ENCODE measurements at regions not wholly inside any gene's neighbourhood (a gene's known extent, or its start where the extent isn't known, plus 50 kb on each side); places are given as distances from the start of the nearest gene placed in this dataset.

DNA sequence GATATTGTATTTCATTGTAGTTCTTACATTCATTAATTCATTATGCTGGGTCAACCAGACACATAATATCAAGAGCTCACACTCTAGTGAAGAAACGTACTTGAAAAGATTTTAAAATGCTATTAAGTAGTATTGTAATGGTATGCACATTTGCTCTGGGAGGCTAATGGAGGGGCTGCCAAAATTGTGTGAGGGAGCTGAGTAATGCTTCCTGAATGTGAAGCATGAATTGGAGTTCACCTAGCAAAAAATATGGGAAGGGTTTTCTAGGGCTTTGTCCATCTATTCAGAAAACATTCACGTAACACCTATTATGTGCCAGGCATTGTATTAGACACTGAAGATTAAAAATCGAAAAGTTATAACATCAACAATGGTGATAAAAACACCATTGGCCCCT, 403.8 kb upstream of the PDE3A start:
- H3K4me1 ChIP-seq (ENCODE audit: control insufficient read depth, insufficient read depth, low read length, poor library complexity, severe bottlenecking), result peaks cover 37% of the 10 kb centered on the region
- no peaks in the 10 kb centered on the region for H3K36me3 ChIP-seq (ENCODE audit: control insufficient read depth, insufficient read depth, low read length)
- no peak overlapping the region for H3K4me3 ChIP-seq (ENCODE audit: extremely low read depth, insufficient read depth, low read length, poor library complexity, severe bottlenecking)
- H3K9me3 ChIP-seq (ENCODE audit: control insufficient read depth, low read length), result no peaks in the 10 kb centered on the region
- H3K27ac ChIP-seq (ENCODE audit: low read depth, low read length, severe bottlenecking), result peak overlapping the region; percentile 81
- WGBS, 2 experiments (ENCODE audit: insufficient coverage in 2 of 2), result 83% methylated on average over 1 of the region's 3 CpGs; no CpG with 5 or more reads in 1 of the 2 experiments

DNA sequence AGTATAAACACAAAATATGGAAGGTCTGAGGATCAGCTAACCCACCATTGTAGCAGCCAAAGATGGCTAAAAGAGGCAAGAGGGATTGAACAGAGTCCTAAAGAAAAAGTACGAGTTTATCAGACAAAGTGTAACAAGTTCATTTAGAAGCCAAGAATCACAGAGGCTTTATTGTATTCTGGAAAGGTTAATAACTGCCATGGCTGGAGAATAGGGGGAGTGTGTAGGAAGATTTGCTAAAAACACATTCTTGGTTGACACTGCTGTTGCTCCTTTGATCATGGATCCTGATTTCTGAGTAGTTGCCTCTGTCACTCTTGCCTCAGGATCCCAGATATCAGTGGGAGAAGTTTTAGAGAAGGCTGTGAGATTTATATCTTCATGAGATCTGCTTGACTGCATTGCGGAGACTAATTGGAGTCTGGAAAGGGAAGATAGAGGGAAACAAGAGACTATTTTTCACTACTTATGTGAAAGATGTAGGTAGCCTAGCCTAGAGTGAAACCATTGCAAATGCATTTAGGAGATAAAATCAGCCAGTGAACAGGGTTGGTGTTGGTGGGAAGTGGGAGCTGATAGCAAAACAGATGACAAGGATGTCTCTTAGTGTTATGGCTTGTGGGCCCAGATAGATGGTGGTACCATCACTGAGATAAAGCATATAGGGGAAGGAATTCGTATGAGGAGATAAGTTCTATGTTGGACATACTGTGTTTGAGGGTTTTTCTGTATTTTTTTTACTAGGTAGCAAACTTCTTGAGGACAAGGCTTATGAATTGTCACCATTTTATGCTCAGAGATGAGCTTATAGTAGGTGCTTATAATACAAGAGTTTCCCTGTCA, 402.9 kb upstream of the PDE3A start:
- Histone ChIP-seq H3K27ac (ENCODE audit: low read depth, low read length, severe bottlenecking) (peak overlapping the region; percentile 81), H3K9me3 (ENCODE audit: control insufficient read depth, low read length) (no peaks in the 10 kb centered on the region), H3K4me3 (ENCODE audit: extremely low read depth, insufficient read depth, low read length, poor library complexity, severe bottlenecking) (no peak overlapping the region), H3K4me1 (ENCODE audit: control insufficient read depth, insufficient read depth, low read length, poor library complexity, severe bottlenecking) (peaks cover 46% of the 10 kb centered on the region), H3K36me3 (ENCODE audit: control insufficient read depth, insufficient read depth, low read length) (no peaks in the 10 kb centered on the region)
- 24 to 55% methylated on average over 2 to 3 of the region's 3 CpGs for WGBS, 2 experiments (ENCODE audit: insufficient coverage in 2 of 2)

GRCh38 chr12:19967001-19967400, 401.3 kb upstream of the PDE3A start:
- WGBS, 2 experiments (ENCODE audit: insufficient coverage in 2 of 2), result 60 to 80% methylated on average over 1 to 2 of the region's 4 CpGs
- Histone ChIP-seq H3K9me3 (ENCODE audit: control insufficient read depth, low read length) (no peaks in the 10 kb centered on the region), H3K27ac (ENCODE audit: low read depth, low read length, severe bottlenecking) (peak overlapping the region; percentile 86), H3K4me3 (ENCODE audit: extremely low read depth, insufficient read depth, low read length, poor library complexity, severe bottlenecking) (no peak overlapping the region), H3K36me3 (ENCODE audit: control insufficient read depth, insufficient read depth, low read length) (no peaks in the 10 kb centered on the region), H3K4me1 (ENCODE audit: control insufficient read depth, insufficient read depth, low read length, poor library complexity, severe bottlenecking) (peaks cover 60% of the 10 kb centered on the region)

DNA sequence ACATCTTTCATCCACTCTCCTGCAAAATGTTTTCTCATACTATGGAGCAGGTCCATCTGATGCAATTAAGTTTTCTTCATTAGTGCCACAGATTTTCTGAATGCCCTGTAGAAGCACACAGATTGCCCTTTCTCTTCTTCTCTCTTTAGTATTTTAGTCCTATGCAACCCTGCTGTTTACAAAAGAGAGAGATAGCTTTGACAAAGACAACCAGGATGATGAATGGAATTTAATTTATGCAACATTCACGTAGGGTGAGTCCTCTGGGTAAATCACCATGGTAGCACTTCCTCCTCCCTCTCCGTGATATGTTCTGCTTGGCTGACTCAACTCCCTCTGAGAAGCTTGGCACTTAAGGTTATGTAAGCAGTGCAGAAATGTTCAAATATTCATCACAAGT, 400.9 kb upstream of the PDE3A start:
- H3K27ac ChIP-seq (ENCODE audit: low read depth, low read length, severe bottlenecking), result peak overlapping the region; percentile 86
- 0 to 20% methylated on average over 1 of the region's 2 CpGs for WGBS, 2 experiments (ENCODE audit: insufficient coverage in 2 of 2)
- H3K36me3 ChIP-seq (ENCODE audit: control insufficient read depth, insufficient read depth, low read length), result no peaks in the 10 kb centered on the region
- peaks cover 65% of the 10 kb centered on the region for H3K4me1 ChIP-seq (ENCODE audit: control insufficient read depth, insufficient read depth, low read length, poor library complexity, severe bottlenecking)
- no peaks in the 10 kb centered on the region for H3K9me3 ChIP-seq (ENCODE audit: control insufficient read depth, low read length)
- no peak overlapping the region for H3K4me3 ChIP-seq (ENCODE audit: extremely low read depth, insufficient read depth, low read length, poor library complexity, severe bottlenecking)

GRCh38 chr12:19970116-19970515, 398.2 kb upstream of the PDE3A start:
- no peaks in the 10 kb centered on the region for H3K36me3 ChIP-seq (ENCODE audit: control insufficient read depth, insufficient read depth, low read length)
- H3K27ac ChIP-seq (ENCODE audit: low read depth, low read length, severe bottlenecking), result peak overlapping the region; percentile 84
- H3K4me1 ChIP-seq (ENCODE audit: control insufficient read depth, insufficient read depth, low read length, poor library complexity, severe bottlenecking), result peaks cover 57% of the 10 kb centered on the region
- no peak overlapping the region for H3K4me3 ChIP-seq (ENCODE audit: extremely low read depth, insufficient read depth, low read length, poor library complexity, severe bottlenecking)
- no peaks in the 10 kb centered on the region for H3K9me3 ChIP-seq (ENCODE audit: control insufficient read depth, low read length)
- WGBS, 2 experiments (ENCODE audit: insufficient coverage in 2 of 2), result 50 to 78% methylated on average over 1 of the region's 2 CpGs

DNA sequence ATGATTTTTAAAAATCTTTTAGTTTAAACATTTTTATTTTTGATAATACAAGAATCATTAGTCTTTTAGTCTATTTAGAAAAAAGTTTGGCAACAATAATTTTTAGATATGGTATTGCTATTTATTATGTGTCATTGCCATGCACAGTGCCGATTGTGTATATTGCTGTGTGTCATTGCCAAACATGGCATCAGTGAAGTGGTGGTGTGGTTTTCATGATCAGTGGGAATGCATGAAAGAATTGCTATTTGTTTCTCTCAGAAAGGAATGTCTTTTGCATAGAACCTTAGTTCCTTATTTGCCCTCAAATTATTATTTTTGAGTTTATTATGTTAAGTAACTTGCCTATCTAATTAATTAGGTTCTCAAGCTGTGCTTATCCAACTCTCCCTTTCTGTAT, 397.5 kb upstream of the PDE3A start:
- 67 to 100% methylated on average over 1 of the region's 1 CpG for WGBS, 2 experiments (ENCODE audit: insufficient coverage in 2 of 2)
- Histone ChIP-seq H3K4me3 (ENCODE audit: extremely low read depth, insufficient read depth, low read length, poor library complexity, severe bottlenecking) (no peak overlapping the region), H3K36me3 (ENCODE audit: control insufficient read depth, insufficient read depth, low read length) (no peaks in the 10 kb centered on the region), H3K27ac (ENCODE audit: low read depth, low read length, severe bottlenecking) (peak overlapping the region; percentile 95), H3K9me3 (ENCODE audit: control insufficient read depth, low read length) (no peaks in the 10 kb centered on the region), H3K4me1 (ENCODE audit: control insufficient read depth, insufficient read depth, low read length, poor library complexity, severe bottlenecking) (peaks cover 50% of the 10 kb centered on the region)

DNA sequence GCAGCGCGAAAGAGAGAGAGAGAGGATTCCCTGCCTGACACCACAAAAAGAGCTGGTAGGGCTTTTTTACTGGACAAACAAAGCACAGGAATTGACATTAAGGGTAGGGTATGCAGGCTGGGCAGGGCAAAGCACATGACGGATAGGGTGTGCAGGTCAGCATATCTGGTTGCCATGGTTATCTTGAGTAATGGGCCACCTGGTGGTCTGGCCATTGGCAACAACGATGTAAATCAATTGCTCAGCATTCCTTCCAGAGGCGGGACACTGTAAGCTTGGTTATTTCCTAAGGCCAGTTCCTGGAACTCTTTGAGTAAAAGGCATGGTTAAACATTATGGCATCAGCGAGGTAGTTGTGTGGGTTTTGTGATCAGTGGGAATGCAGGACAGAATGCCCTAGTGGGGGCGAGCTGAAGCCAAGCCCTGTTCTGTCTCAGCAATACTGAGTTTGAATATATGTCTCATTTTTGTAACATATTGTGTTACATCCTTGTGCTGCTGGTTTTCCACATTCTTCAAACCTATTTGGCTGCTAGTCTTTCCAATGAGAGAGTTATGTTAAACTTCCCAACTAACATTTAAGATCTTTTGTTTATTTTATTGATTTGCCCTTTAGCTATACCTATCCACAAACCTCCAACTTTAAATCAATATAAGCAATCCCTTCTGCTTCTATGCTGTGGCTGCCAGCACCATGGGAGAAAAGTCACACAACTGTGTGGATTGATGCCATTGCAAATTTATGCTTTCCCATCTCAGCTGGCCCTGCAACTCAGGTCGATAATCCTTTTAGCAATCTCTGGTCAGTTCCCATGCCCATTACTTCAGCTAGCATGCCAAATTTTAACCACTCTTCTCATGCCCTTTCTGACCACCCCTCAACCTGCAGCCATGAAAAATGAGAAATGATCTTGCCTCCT, 396.7 kb upstream of the PDE3A start:
- whole genome bisulfite sequencing, 2 experiments (ENCODE audit: insufficient coverage in 2 of 2), result 45% methylated on average over 7 to 8 of the region's 8 CpGs
- H3K9me3 ChIP-seq (ENCODE audit: control insufficient read depth, low read length), result no peaks in the 10 kb centered on the region
- H3K27ac ChIP-seq (ENCODE audit: low read depth, low read length, severe bottlenecking), result peak overlapping the region; percentile 95
- H3K4me3 ChIP-seq (ENCODE audit: extremely low read depth, insufficient read depth, low read length, poor library complexity, severe bottlenecking), result no peak overlapping the region
- no peaks in the 10 kb centered on the region for H3K36me3 ChIP-seq (ENCODE audit: control insufficient read depth, insufficient read depth, low read length)
- H3K4me1 ChIP-seq (ENCODE audit: control insufficient read depth, insufficient read depth, low read length, poor library complexity, severe bottlenecking), result peaks cover 49% of the 10 kb centered on the region

GRCh38 chr12:19972325-19973288, 395.7 kb upstream of the PDE3A start:
- peaks cover 42% of the 10 kb centered on the region for H3K4me1 ChIP-seq (ENCODE audit: control insufficient read depth, insufficient read depth, low read length, poor library complexity, severe bottlenecking)
- no peaks in the 10 kb centered on the region for H3K9me3 ChIP-seq (ENCODE audit: control insufficient read depth, low read length)
- WGBS, 2 experiments (ENCODE audit: insufficient coverage in 2 of 2), result 89 to 94% methylated on average over 7 to 8 of the region's 11 CpGs
- H3K27ac ChIP-seq (ENCODE audit: low read depth, low read length, severe bottlenecking), result peak overlapping the region; percentile 95
- no peak overlapping the region for H3K4me3 ChIP-seq (ENCODE audit: extremely low read depth, insufficient read depth, low read length, poor library complexity, severe bottlenecking)
- no peaks in the 10 kb centered on the region for H3K36me3 ChIP-seq (ENCODE audit: control insufficient read depth, insufficient read depth, low read length)

DNA sequence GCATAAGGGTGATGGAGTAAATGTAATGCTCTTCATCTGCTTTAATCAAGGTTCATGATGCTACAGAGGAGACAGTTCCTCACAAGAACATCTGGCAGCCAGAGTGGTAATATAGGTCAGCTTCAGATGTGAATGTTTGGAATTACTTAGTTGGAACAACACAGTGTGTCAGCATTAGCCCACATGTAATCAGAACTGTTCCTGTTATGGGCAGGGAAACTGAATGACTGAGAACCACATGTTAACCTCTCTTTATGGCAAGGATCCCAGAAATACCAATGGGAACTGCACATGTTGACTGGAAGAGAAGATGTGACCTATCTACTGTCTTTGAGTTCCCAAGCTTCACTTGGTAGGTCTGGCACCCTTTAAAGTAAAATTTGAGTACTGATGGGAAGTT, 390.1 kb upstream of the PDE3A start:
- no peak overlapping the region for H3K27ac ChIP-seq (ENCODE audit: low read depth, low read length, severe bottlenecking)
- no peak overlapping the region for H3K4me3 ChIP-seq (ENCODE audit: extremely low read depth, insufficient read depth, low read length, poor library complexity, severe bottlenecking)
- no peaks in the 10 kb centered on the region for H3K4me1 ChIP-seq (ENCODE audit: control insufficient read depth, insufficient read depth, low read length, poor library complexity, severe bottlenecking)
- no peaks in the 10 kb centered on the region for H3K36me3 ChIP-seq (ENCODE audit: control insufficient read depth, insufficient read depth, low read length)
- H3K9me3 ChIP-seq (ENCODE audit: control insufficient read depth, low read length), result no peaks in the 10 kb centered on the region

GRCh38 chr12:19979584-19979983, 388.8 kb upstream of the PDE3A start:
- no peaks in the 10 kb centered on the region for H3K4me1 ChIP-seq (ENCODE audit: control insufficient read depth, insufficient read depth, low read length, poor library complexity, severe bottlenecking)
- WGBS, 2 experiments (ENCODE audit: insufficient coverage in 2 of 2), result 93 to 100% methylated on average over 2 of the region's 3 CpGs
- no peaks in the 10 kb centered on the region for H3K9me3 ChIP-seq (ENCODE audit: control insufficient read depth, low read length)
- no peak overlapping the region for H3K4me3 ChIP-seq (ENCODE audit: extremely low read depth, insufficient read depth, low read length, poor library complexity, severe bottlenecking)
- no peaks in the 10 kb centered on the region for H3K36me3 ChIP-seq (ENCODE audit: control insufficient read depth, insufficient read depth, low read length)
- H3K27ac ChIP-seq (ENCODE audit: low read depth, low read length, severe bottlenecking), result no peak overlapping the region
